GM18498 (cell line): ENCODE measurements at regions not wholly inside any gene's neighbourhood (a gene's known extent, or its start where the extent isn't known, plus 50 kb on each side); places are given as distances from the start of the nearest gene placed in this dataset.

ENCODE experiments used
- ATAC-seq: cut with Tn5 transposase; IDR thresholded peaks from one replicate; pipeline ENCODE4 v1.9.1; 2021; ENCODE audit warnings: mild to moderate bottlenecking, moderate library complexity; ENCODE audit not compliant: unreplicated experiment

DNA sequence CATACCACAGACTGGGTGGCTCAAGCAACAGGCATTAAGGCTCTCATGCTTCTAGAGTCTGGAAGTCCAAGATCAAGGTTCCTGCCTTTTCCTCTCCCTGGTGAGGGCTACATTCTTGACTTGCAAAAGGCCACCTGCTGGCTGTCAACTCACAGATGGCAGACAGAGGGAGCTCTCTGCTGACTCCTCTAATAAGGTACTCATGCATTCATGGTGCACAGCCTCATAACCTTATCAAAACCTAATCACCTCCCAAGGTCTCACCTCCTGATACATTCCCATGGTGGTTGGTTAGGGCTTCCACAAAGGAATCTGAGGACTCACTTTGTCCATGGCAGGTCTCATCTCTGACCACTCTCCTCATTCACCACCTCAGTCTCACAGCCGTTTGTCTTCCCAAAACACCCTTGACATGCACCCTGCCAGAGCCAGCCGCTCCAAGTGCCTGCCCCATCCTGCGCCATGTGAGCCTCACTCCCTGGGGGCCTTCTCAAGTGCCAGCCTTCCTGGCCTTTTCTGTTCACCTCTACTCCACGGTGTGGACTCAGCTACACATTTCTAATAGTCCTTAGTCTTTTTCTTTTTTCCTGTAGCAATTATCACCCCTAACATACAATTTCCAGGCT, 400.3 kb upstream of the ADARB2 start:
- no peak for ATAC-seq

GRCh38 chr10:2130705-2131305, 393.5 kb upstream of the ADARB2 start:
- ATAC-seq: no peak

- ATAC-seq: no peak
These were observed 391.7 kb upstream of the ADARB2 start for GRCh38 chr10:2128991-2129390.

DNA sequence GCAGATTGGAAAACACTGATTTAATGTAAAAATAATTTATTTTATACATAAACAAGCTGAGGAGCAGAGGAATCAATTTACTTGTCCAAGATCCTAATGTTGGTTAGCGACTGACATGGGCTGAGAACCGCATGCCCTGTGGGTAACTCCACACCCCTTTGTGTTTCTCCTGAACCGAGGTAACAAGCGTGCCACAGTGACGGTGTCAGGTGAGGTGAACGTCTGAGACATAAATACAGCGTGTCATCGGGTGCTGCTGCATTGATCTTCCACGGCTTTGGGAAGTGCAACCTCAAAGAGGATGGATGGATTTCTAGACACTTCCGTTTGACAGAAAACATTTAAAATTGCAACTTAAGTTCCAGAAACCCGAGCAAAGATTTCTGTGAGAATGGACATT, 386.8 kb upstream of the ADARB2 start:
- ATAC-seq: no peak

DNA sequence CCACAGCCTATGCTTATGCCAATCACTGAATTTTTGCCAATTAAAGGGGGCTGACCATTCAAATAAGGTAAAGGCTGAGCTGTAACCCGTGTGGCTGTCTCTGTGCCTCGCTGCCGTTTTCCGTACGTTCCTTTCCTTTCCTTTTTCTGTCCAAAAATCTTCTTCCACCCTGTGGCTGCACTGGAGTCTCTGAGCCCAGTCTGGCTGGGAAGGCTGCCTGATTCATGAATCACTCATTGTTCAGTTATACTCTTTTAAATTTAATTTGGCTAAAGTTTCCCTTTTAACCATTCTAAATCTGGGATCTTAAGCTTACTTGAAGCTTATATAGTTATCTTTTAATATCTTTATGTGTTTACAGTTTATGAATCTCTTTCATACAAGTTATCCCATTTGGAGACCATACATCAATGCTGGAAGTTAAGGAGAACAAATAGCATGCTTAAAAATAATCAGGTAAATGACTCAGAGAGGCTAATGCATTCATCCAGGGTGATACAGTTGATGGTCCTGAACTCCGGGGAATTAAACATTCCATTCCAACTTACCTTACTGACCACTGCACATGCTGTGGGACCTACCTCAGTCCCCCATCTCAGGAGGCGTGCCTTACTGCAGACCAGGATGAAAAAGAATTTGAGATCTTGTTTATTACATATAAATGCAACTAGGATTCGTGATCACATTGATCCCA, 385.3 kb upstream of the ADARB2 start:
- no peak for ATAC-seq

DNA sequence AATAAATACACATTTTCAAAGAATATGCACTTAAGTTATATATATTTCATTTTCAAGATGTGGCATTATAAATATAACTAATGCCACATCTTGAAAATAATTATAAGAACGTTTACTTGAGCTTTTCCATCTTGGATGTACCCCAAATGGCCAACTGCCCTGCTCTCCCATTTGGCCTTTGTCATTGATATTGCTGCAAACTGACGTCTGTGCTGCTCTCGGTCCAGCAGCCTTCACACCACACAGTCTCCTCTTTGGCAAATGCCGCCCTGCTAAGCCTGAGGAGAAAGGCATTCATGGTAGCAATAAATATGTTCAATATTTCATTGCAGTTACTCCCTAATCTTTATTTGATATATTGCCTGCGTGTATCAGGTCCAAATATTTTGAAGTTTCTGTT, 384.6 kb upstream of the ADARB2 start:
- ATAC-seq: no peak

DNA sequence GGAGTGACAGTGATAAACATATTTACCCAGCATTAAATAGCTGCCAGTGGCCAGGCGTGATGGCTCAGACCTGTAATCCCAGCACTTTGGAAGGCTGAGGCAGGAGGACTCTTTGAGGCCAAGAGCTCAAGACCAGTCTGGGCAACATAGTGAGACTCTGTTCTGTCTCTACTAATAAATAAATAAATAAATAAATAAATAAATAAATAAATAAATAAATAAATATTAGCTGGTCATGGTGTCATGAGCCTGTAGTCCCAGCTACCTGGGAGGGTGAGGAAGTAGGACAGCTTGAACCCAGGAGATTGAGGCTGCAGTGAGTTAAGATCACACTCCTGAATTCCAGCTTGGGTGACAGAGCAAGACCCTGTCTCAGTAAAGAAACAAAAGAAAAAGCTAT, 384.0 kb upstream of the ADARB2 start:
- no peak for ATAC-seq

DNA sequence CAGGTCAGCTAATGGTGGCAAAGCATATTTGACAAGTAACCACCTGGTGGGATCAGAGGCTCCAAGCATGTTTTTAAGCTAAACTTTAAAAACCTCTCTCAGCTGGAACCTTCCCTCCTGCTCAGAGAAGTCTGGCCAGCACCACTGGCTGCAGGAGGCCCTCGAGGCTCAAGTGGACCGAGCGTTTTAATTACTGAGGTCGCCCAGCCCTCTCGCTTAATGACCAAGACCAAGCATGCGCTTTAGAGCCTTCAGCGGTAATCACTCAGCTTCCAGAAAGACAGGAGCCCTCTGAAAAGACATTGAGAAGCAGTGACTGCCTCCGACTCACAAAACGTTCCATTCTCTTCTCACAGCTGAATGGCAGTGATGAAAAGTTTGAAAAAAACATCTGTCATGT, 383.4 kb upstream of the ADARB2 start:
- ATAC-seq: no peak

GRCh38 chr10:2119316-2119715, 382.0 kb upstream of the ADARB2 start:
- ATAC-seq: no peak

DNA sequence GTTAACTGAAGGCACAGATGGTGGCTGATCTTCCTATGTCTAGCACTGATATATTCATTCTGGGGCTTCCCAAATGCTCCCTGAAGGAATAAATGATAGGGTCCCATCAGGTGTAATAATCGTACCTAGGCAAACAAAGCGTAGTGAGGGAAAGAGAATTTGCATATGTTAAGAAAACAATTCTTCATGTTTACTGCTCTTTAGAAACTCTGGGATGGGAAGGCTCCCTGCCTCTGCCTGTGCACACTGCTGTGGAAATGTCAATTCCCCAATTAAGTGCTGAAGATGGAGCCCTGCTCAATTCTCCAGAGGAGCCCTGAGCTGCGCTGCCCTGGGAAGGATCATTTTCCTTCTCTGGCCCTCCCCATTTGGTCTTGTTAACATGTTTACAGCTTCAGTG, 380.9 kb upstream of the ADARB2 start:
- no peak for ATAC-seq

- no peak for ATAC-seq
These were observed 380.3 kb upstream of the ADARB2 start for GRCh38 chr10:2117641-2118040.

DNA sequence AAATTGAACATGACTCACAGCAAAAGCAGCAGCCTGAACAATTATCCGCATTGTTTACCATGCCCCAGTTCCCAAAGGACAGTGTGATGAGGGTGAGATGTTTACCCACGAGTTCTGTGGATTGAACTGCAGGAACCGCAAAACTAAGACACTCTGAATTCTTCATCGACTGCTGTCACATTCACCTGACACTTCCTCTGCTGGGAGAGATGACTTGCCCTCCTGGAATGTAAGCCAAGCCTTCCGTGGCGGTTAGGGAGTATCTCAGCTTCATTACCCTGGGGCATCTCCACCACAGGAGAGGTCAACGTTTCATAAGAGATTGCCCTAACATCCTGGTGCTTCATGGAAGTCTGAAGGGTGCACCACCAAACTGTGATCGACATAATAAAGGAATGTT, 374.6 kb upstream of the ADARB2 start:
- no peak for ATAC-seq

- ATAC-seq: no peak
These were observed 371.2 kb upstream of the ADARB2 start for GRCh38 chr10:2108496-2108895.

GRCh38 chr10:2106641-2107040, 369.3 kb upstream of the ADARB2 start:
- ATAC-seq: no peak

GRCh38 chr10:2099321-2099720, 362.0 kb upstream of the ADARB2 start:
- no peak for ATAC-seq

DNA sequence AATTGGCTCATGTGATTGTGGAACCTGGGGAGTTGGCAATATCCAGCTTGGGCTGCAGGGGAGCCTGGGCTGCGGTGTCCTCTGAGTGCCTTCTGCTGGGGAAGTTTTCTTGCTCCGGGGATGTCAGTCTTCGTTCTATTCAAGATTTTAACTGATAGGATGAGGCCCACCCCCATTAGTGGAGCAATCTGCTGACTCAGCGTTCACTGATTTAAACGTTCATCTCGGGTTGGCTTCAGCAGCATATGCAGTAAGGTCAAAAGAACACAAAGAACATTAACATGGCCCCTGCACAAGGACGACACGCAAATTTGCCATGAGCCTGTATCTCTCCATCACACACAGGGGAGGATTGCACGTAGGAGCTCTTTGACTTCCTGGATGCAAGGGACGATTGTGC, 360.6 kb upstream of the ADARB2 start:
- no peak for ATAC-seq

- no peak for ATAC-seq
These were observed 356.8 kb upstream of the ADARB2 start for GRCh38 chr10:2094171-2094570.

DNA sequence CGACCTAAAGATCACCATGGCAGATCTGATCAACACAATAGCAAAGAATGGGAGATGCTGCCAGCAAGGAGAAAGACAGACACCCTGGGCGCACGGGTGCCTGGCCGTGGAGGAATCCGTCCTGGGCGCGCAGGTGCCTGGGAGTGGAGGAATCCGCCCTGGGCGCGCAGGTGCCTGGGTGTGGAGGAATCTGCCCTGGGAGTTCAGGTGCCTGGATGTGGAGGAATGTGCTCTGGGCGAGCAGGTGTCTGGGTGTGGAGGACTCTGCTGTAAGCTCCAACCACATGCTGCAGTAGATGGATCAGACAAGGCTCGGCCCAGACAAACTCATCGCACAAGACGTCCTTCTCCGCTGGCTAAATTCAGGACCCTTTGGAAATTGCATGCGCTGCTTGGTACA, 346.3 kb upstream of the ADARB2 start:
- ATAC-seq: no peak

DNA sequence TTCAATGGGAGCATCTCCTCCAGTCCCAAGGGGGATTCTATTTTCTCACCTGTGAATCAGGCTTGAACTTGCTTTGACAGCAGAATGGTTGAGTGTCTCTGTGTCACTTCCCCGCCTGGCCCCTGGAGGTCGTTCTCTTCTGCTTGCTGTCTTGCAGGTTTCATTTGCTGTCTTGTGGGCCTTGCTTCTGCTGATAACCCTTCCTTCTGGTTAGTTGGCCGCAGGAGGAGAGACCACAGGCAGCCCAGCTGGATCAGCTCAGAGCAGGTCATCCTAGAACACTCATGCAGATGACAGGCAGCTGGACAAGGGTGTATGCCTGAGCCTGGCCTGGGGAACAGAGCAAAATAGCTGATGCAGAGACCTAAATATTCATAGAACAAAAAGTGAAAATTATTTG, 344.2 kb upstream of the ADARB2 start:
- ATAC-seq: no peak

DNA sequence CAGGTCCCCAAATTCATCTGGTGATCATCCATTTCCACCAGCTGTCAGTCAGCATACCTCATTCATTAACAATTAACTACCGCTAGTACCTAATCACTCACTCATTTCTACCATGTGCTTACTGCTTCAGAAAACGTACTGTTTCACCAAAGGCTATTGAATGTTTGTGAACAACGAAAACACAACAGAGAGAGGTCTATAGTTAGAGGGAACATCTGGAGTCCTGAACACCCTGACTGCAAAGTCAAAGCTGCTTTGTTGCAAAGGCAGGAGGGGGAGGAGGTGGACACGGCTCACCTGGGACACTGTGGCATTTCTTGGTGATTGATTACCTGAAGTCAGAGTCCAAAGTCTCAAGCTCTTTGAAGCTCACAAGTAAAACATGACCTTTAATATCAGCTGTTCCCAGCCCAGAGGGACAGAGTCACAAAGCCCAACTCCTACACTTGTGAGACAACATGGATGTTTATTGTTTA, 342.3 kb upstream of the ADARB2 start:
- no peak for ATAC-seq

- no peak for ATAC-seq
These were observed 339.9 kb upstream of the ADARB2 start for GRCh38 chr10:2077231-2077630.

DNA sequence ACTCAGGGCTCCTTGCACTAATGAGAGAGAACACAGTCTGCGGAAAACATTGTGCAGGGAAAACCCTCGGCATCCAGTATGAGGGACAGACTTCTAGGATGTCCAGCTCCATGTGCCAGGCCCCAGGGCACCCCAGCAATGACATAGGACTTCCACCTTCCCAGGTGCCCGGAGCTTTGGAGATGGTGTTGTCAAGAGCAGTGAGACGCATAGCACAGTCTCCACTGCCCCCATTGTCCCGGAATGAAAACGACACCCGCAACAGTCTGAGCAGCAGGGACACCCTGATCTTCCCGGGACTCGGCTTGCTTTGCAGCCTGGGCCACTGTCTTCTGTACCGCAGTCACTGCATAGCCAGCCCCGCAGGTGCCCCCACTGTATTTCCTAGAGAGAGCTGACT, 339.2 kb upstream of the ADARB2 start:
- no peak for ATAC-seq
